CD4-positive, alpha-beta T cell treated with Interleukin-6 for 4 hours (primary cell): ENCODE measurements at regions not wholly inside any gene's neighbourhood (a gene's known extent, or its start where the extent isn't known, plus 50 kb on each side); places are given as distances from the start of the nearest gene placed in this dataset.

Experiments
- DNase-seq: peaks from one replicate; pipeline ENCODE4 v3.0.0-alpha.2; 2020; ENCODE audit warnings: mixed read lengths

DNA sequence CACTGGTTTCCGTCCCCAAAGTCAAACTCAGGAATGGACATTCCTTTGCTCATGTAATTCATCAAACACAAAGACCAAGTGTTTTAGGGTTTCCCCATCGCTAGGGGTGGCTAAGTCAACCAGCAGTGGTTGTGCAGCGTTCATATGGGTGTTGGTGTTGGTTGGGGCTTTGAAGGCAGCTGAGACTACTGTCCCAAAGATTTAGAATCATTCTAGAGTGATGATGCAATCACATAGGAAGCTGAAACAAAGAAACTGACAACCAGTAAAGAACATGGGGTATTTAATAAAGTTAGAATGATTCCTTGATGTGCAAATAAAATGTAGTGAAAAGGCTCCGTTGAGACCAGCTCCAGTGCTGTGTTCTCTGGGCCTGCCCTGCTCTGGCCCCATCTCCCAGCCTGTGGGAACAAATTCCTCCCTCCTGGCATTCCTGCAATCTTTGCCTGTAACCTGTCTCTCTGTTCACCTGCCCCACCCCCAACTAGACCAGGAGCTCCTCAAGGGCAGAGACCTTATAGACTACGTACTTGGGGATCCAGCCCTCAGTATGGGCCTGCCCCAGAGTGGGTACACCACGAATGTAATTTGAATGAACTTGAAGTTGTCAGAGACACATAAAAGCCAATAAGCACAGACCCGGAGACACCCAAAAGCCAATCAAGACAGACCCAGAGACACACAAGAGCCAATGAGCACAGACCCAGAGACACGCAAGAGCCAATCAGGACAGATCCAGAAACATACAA is 191.7 kb upstream of the TWIST2 start:
- DNase-seq = no peak

GRCh38 chr2:238657132-238658053 is 190.5 kb upstream of the TWIST2 start:
- DNase-seq = no peak

DNA sequence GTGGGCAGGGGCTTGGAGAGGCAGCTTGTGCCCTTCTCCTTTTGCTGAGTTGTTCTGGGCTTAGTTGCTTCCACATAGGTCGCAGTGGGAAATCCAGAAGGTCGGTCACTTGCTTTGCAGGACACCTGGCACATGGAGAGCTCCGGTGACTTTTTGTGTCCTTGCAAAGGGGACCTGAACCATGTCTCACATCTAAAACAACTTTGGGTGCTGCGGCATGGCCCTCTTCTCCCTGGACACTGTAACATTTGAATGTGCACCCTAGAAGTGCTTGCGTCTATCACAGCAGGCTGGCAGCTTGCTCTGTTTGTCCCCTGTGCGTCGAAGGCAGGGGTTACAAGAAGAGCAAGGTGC is 189.9 kb upstream of the TWIST2 start:
- DNase-seq = no peak

GRCh38 chr2:238658820-238659219 is 189.1 kb upstream of the TWIST2 start:
- DNase-seq = no peak

- DNase-seq = no peak
Measured at GRCh38 chr2:238659231-238659630, 188.7 kb upstream of the TWIST2 start.

- DNase-seq = no peak
Measured at GRCh38 chr2:238663586-238663985, 184.3 kb upstream of the TWIST2 start.

- no peak for DNase-seq
Measured at GRCh38 chr2:238665919-238666318, 182.0 kb upstream of the TWIST2 start.

- DNase-seq = no peak
Measured at GRCh38 chr2:238666543-238666942, 181.3 kb upstream of the TWIST2 start.

- no peak for DNase-seq
Measured at GRCh38 chr2:238667008-238667407, 180.9 kb upstream of the TWIST2 start.

DNA sequence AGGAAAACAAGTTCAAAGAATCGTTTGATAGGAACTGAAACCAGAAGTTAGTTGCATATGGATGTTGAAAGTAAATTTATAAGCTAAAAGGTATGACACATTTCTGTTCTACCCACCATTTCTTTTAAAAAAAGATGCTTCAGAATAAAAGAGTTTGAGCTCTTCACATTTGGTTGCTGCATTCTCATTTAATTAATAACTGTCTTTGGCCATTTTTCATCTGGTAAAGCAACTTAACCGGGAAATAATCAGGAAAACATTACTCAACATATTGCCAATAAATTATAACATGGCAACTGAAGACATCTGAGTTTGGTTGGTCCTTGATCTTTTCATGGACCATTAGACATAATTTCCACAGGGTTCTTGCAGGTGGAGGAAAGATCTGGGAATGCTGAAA is 180.2 kb upstream of the TWIST2 start:
- DNase-seq = no peak

GRCh38 chr2:238668426-238668825 is 179.5 kb upstream of the TWIST2 start:
- no peak for DNase-seq

DNA sequence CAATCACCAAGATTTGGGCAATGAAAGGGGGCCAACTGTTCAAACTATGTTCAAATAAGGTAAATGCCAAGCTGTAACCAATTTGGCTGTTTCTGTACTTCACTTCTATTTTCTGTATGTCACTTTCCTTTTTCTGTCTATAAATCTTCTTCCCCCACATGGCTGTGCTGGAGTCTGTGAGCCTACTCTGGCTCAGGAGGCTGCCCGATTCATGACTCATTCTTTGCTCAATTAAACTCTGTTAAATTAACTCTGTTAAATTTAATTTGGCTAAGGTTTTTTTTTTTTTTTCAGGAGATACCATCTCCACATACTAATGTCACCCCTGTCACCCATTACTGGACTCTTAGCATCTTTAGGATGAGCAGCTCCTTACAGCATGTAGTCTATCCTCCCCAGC is 178.8 kb upstream of the TWIST2 start:
- DNase-seq = no peak

DNA sequence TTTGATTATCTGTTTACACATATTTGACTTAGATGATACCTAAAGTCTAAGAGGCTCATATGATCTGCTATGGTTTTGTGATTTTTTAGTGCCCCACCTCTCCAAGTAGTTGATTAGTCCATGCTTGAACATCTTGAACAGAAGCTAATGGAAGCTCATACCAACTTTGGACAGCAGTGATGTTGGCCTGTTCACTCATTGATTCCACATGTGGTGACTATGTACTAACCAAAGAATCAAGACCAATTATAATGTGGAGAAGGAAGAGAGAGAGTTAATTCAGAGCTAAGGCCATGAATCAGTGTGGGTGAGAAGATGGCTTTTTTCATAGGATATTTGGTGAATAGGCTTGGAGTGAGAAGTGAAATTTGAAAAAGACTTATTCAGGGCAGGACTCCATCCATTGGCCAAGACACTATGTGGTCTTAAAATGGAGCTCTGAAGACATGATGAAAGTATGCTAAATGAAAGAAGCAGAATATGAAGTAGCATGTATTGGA is 178.3 kb upstream of the TWIST2 start:
- no peak for DNase-seq

DNA sequence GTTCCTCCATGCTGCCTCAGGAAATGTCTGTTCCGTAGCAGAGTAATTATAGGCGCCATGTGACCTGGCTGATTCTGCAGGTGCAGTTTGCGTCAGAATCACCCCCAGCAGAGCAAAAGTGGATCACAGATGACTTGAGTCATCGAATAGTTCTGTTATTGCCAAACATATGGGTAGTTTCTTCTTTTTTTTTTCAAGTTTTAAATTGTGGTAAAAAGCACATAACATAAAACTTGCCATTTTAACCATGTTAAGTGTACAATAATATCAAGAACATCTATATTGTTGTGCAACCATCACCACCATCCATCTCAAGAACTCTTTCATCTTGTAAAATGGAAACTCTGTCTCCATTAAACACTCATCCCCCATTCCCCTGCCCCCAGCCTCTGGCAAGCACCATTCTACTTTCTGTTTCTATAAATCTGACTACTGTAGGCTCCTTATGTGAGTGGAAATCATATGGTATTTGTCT is 177.7 kb upstream of the TWIST2 start:
- no peak for DNase-seq

DNA sequence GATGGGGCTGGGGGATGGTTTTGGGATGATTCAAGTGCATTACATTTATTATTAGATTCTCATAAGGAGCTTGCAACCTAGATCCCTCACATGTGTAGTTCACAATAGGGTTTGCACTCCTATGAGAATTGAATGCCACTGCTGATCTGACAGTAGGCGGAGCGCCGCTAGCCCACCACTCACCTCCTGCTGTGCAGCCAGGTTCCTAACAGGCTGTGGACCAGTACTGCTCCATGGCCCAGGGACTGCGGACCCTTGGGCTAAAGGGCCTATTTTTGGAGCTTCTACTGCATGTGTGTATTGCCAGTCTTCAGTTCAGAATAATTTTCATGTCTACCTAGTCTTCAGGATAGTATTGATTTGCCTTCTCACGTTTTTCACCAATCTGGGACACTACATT is 165.3 kb upstream of the TWIST2 start:
- no peak for DNase-seq

GRCh38 chr2:238684362-238685326 is 163.2 kb upstream of the TWIST2 start:
- DNase-seq = no peak

GRCh38 chr2:238685327-238685709 is 162.6 kb upstream of the TWIST2 start:
- no peak for DNase-seq

GRCh38 chr2:238685713-238686112 is 162.2 kb upstream of the TWIST2 start:
- DNase-seq = no peak

DNA sequence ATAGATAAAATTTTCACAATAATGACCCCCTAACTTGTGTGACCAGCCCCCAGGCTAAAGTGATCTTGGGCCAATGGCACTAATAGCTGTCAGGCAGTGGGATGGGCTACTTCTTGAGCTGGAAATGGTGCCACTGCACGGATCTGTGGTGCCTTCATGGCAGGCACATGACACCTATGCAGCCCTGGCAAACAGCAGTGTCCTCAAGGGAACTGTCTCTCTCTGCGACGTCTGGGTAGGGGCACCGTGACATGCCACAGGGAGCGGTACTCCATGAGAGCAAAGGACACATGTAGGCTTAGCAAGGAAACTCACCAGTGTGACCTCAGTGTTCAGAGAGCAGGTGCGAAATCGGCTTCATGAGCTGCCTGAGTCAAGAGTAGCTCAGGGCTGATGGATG is 161.7 kb upstream of the TWIST2 start:
- no peak for DNase-seq

DNA sequence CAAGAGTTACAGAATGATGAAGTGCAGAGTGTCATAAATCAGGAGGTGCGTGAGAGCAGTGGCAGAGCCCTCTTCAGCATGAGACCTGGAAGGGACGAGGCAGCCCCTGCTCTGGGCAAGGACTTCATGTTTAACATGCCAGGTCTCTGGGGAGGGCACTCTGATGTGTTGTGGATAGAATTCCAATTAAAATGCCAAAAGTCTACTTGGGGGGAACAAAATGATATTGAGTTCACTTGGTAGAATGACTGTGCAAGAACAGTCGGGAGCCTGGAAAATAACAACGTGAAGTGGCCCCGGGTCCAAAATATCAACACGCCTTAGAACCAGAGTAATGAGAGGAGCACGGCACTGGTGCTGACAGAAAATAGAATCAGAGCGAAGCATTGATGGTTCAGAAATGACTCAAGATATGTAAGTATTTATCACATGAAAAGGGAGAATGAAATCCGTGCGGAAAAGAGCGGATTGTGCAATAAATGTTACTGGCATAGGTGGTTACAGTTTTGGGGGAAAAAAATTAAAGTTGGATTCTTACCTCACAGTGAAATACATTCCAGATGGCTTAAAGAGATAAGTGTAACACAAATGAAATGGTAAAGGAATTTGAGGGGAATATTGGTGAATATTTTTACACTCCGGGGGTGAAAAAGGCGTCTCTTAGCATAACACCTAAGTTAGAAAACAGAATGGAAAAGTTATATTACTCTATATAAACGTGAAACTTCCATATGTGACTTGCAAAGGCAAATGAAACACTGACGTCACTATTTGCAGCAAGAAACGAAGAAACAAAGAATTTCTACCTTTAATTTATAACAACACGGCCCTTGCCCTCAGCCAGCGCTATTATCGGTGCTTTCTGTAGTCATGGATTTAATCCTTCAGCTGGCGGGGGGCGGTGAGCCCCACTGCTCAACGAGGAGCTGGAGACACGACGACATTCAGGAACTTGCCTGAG is 159.4 kb upstream of the TWIST2 start:
- DNase-seq = no peak

- no peak for DNase-seq
Measured at GRCh38 chr2:238689331-238689730, 158.6 kb upstream of the TWIST2 start.
